Lung (tissue), 11 donors: ENCODE measurements at regions not wholly inside any gene's neighbourhood (a gene's known extent, or its start where the extent isn't known, plus 50 kb on each side); places are given as distances from the start of the nearest gene placed in this dataset.

Experiments used
- ATAC-seq: fragments of 200-7000 bp; cut with Tn5 transposase; one replicate; pipeline ENCODE4 v1.9.1; 2020; ENCODE audit warnings: moderate number of reproducible peaks; ENCODE audit not compliant: insufficient read depth, low FRiP score
- DNase-seq, 3 donors: peaks; one replicate each; pipeline ENCODE4 v3.0.0-alpha.2; 2013 to 2017
- H3K27ac ChIP-seq, 2 donors: one replicate each; pipeline ENCODE4 v1.5.1; 2013; ENCODE audit warnings: mild to moderate bottlenecking in 2 of 2, moderate library complexity in 2 of 2, control low read depth in 1 of 2, inconsistent platforms in 1 of 2, low read depth in 1 of 2, low read length in 1 of 2
- H3K27me3 ChIP-seq, 3 donors: one replicate each; pipeline ENCODE4 v1.5.1; 2013; ENCODE audit warnings: low read length in 2 of 3; ENCODE audit not compliant: control insufficient read depth in 3 of 3, insufficient read depth in 3 of 3
- H3K36me3 ChIP-seq, 4 donors: one replicate each; pipeline ENCODE4 v1.5.1; 2013; ENCODE audit warnings: low read length in 4 of 4, mild to moderate bottlenecking in 1 of 4, moderate library complexity in 1 of 4; ENCODE audit not compliant: control insufficient read depth in 4 of 4, insufficient read depth in 4 of 4
- H3K4me1 ChIP-seq, 5 donors: one replicate each; pipeline ENCODE4 v1.5.1; 2013; ENCODE audit warnings: low read length in 5 of 5, mild to moderate bottlenecking in 2 of 5, moderate library complexity in 1 of 5; ENCODE audit not compliant: control insufficient read depth in 5 of 5, insufficient read depth in 5 of 5
- H3K4me3 ChIP-seq: one replicate; pipeline ENCODE4 v1.5.1; 2013; ENCODE audit warnings: mild to moderate bottlenecking, control low read depth, moderate library complexity
- H3K9ac ChIP-seq, 2 donors: one replicate each; pipeline ENCODE4 v1.5.1; 2013; ENCODE audit warnings: low read length in 2 of 2, control low read depth in 1 of 2; ENCODE audit not compliant: insufficient read depth in 1 of 2
- H3K9me3 ChIP-seq, 4 donors: one replicate each; pipeline ENCODE4 v1.5.1; 2013; ENCODE audit warnings: low read length in 3 of 4, mild to moderate bottlenecking in 1 of 4, moderate library complexity in 1 of 4; ENCODE audit not compliant: control insufficient read depth in 4 of 4, insufficient read depth in 3 of 4
- WGBS, 2 donors: extraction: QIAGEN DNeasy Blood & Tissue Kit; methylation state at CpG; one replicate each; pipeline ENCODE4 v1.1.7; 2013; 5-methylcytosine and 5-hydroxymethylcytosine counted together
- TF ChIP-seq, protein P1 (sequence below): IDR thresholded peaks from 2 replicates; pipeline ENCODE4 v1.5.1; 2012; ENCODE audit warnings: mild to moderate bottlenecking; ENCODE audit errors: control extremely low read depth, extremely low read depth
- donor health status: control.
- donor health status: control.
- donor health status: Bipolar disorder and iron deficiency.
- donor health status: healthy.
- donor health status: DM: yes; HTN: yes; CAD: no.

DNA sequence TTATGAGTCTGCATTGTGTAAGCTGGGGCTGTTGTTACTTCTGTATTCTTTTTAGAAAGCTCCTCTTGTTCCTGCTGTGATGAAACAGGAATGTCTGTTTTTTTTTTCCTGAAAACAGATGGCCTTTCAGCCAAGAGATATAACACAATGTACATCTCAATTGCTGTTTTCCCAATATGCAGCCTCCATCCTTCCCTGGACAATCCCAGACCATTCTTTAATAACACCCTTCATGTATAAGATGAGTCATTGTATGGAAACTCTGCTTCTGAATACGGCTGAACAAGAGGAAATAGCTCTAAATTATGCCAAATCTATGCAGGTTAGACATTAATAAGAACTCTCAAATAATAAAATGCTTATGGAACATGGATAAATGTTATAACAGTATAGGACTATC is 60.2 kb upstream of the LRRC4C start:
- ATAC-seq (no peak), DNase-seq (no peak)
- H3K9ac ChIP-seq, result no peak overlapping the region
- no peaks in the 10 kb centered on the region for H3K9me3 ChIP-seq
- TF ChIP-seq, protein P1, sequence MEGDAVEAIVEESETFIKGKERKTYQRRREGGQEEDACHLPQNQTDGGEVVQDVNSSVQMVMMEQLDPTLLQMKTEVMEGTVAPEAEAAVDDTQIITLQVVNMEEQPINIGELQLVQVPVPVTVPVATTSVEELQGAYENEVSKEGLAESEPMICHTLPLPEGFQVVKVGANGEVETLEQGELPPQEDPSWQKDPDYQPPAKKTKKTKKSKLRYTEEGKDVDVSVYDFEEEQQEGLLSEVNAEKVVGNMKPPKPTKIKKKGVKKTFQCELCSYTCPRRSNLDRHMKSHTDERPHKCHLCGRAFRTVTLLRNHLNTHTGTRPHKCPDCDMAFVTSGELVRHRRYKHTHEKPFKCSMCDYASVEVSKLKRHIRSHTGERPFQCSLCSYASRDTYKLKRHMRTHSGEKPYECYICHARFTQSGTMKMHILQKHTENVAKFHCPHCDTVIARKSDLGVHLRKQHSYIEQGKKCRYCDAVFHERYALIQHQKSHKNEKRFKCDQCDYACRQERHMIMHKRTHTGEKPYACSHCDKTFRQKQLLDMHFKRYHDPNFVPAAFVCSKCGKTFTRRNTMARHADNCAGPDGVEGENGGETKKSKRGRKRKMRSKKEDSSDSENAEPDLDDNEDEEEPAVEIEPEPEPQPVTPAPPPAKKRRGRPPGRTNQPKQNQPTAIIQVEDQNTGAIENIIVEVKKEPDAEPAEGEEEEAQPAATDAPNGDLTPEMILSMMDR, result no peak
- H3K4me3 ChIP-seq, result no peak overlapping the region
- no peaks in the 10 kb centered on the region for H3K27me3 ChIP-seq
- H3K27ac ChIP-seq, result no peak overlapping the region
- H3K4me1 ChIP-seq, result no peaks in the 10 kb centered on the region
- H3K36me3 ChIP-seq, result no peaks in the 10 kb centered on the region
- WGBS, 2 donors, result 35 to 41% methylated on average over 1 of the region's 1 CpG

DNA sequence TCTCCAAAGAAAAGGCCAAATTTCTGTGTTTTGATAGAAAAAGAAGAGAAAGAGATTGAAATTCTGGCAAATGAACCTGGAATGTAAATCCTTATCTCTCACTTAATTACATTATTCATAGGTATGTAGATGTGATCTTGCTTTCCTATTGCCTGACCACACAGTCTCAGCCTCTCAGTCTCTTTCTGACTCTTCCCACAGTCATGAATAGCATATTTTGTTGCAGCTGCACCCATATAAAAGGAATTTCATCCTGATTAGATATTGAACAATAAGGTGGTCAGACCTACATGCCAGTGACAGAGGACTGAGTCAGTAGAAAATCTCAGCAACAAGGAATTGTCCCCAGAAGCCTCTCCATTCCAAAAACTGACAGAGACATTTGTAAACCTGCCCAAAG is 62.9 kb upstream of the LRRC4C start:
- no peak overlapping the region for H3K9ac ChIP-seq
- H3K4me3 ChIP-seq, result no peak overlapping the region
- TF ChIP-seq, protein P1, result no peak
- H3K4me1 ChIP-seq, result no peaks in the 10 kb centered on the region
- H3K27me3 ChIP-seq, result no peaks in the 10 kb centered on the region
- ATAC-seq (no peak), DNase-seq (no peak)
- no peak overlapping the region for H3K27ac ChIP-seq
- H3K36me3 ChIP-seq, result no peaks in the 10 kb centered on the region
- H3K9me3 ChIP-seq, result no peaks in the 10 kb centered on the region

DNA sequence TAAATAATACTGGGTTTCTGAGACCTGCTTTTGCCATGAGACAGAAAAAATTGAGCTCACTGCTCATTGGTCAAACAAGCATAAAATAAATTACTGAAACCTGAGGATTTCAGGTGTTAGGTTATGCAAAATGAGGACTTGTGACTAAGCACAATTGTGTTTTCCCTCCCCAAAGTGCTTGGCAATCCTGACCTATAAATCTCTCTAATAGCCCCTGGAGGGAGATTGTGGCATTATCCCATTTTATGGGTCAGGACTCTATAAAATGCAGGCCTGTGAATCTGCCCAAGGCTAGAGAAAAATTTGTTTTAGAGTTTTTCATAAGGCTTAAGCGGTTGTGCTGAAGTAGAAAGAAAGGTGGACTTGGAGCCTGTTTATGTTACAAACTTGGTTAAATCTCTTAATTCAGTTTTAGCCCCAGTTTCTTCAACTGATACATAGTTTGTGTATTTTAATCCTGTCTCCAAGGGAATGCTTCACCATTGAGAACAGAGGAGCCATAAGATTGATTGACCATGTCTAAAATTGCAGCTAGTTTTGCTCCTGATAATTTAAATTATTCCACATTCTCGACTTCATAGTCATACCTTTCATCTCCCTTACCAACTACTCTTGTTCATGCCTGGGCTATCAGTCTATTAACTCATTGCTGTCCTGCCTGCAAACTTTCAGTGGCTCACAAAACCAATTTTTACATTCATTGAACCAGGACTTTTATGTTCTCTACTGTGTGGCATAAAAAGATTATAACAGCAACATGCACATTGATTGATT is 63.6 kb upstream of the LRRC4C start:
- no peak overlapping the region for H3K27ac ChIP-seq
- ATAC-seq, result no peak
- TF ChIP-seq, protein P1, result no peak
- WGBS, 2 donors, result 59 to 66% methylated on average over 2 of the region's 2 CpGs
- H3K4me1 ChIP-seq, result no peaks in the 10 kb centered on the region
- no peak overlapping the region for H3K9ac ChIP-seq
- no peaks in the 10 kb centered on the region for H3K9me3 ChIP-seq
- DNase-seq, result no peak
- H3K36me3 ChIP-seq, result no peaks in the 10 kb centered on the region
- no peaks in the 10 kb centered on the region for H3K27me3 ChIP-seq
- no peak overlapping the region for H3K4me3 ChIP-seq

DNA sequence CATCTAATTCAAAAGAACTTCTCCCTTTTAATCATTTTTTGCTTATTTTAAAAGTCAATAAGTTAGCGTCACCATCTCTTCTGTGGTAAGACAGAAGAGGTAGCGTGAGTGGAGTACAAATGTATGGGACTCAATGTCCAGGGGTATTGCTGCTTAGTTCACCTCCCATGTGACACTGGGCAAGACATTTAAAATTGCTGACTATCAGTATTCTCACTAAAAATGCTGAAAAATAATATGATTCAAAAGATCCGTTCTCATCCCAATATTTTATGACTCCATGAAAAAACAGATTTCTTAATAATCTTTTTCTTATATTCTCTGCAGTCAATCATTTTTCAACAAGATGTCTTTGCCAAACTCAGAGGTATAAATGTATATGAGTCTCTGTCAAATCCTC is 68.1 kb upstream of the LRRC4C start:
- TF ChIP-seq, protein P1, result no peak
- Histone ChIP-seq H3K9me3 (no peaks in the 10 kb centered on the region), H3K4me1 (no peaks in the 10 kb centered on the region), H3K4me3 (no peak overlapping the region), H3K27me3 (no peaks in the 10 kb centered on the region), H3K9ac (no peak overlapping the region), H3K27ac (no peak overlapping the region), H3K36me3 (no peaks in the 10 kb centered on the region)
- DNase-seq (no peak), ATAC-seq (no peak)
- 88 to 92% methylated on average over 3 of the region's 3 CpGs for WGBS, 2 donors
